ENCODE measurements at regions not wholly inside any gene's neighbourhood (a gene's known extent, or its start where the extent isn't known, plus 50 kb on each side); places are given as distances from the start of the nearest gene placed in this dataset.
A peak's percentile ranks its signal among the peaks of the same experiment; 100 is the strongest.
"Not testable (repeated sequence)": the region's sequence is repeated elsewhere in the genome, so short reads cannot be mapped to it uniquely, and the experiment has no call there.

DNA sequence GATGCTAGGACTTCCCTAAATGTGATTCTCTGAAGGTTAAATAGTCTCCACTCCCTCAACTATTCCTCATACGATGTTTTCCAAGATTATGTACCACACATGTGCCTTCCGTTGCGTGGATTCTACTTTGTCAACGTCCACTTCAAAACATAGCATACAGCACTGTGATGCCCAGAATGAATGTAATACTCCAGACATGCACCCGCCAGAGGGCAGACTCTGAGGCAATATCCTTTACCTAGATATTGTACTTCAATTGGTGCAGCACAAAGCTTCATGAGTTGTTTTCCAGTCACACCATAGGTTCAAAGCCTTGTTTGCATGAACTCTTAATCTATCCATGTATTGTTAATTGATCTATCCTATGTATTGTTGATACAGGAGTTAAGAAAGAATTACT is 201.0 kb upstream of the NABP1 start:
- H3K4me3 ChIP-seq: no peak overlapping the region
- H3K27ac ChIP-seq: no peak overlapping the region

DNA sequence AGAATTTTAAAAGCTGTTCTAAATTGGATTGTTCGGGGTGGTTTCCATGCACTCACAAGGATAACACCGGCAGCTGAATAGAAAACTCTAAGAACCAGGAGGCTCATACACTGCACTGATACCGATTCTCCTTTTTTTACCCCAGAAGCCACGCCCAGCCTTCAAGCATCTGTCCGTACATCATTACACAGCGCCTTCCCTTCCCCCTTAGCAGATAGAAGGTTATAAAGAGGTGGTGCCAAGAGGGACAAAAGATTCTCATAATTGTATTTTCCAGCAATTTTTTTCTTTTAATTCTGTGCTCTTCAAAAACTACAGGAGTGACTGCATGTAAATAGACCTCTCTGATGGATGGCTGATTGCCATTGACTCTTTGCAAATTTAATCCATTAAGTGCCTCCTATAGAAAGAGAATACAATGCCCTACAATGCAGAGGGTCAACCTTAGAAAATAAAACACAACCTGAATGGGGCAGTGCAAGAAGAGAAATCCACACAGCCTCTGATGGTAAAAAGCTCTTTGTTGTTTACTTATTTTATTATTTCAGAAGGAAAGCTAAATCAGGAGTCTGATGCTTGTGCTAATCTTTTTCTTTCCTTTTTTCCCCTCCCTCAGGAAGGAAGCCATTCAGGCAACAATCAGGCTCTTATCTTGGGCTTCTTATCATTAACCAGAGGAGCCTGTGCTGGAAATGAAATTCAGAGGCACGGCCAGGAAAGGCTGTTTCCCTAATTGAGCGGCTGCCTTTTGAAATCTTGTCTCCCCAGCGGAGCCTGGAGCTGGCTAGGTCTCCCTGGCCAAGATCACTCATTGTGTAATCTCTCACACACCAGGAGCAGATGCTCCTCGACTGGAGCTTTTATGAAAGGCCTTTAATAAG is 198.9 kb upstream of the NABP1 start:
- no peak overlapping the region for H3K4me3 ChIP-seq
- H3K27ac ChIP-seq: peak overlapping the region in 8 of 21 experiments; percentile 11 to 62 (median 36)

DNA sequence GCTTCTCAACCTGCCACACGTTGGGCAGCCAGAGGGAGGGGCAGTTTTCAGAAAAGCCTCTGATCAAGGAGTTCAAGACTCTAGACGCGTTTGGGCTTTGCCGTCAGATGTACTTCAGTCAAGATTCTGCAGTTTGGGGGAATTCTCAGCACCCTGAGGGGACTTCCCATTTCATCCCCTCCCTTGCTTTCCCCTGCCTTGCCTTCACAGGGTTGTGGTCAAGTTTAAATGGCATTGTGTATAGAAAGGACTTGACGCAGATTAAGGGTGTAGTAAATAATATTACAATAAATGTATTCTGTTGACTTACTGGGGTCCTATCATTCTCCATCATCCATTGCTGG is 198.3 kb upstream of the NABP1 start:
- H3K27ac ChIP-seq: peak overlapping the region in 6 of 21 experiments; percentile 5 to 58 (median 32)
- H3K4me3 ChIP-seq: no peak overlapping the region

DNA sequence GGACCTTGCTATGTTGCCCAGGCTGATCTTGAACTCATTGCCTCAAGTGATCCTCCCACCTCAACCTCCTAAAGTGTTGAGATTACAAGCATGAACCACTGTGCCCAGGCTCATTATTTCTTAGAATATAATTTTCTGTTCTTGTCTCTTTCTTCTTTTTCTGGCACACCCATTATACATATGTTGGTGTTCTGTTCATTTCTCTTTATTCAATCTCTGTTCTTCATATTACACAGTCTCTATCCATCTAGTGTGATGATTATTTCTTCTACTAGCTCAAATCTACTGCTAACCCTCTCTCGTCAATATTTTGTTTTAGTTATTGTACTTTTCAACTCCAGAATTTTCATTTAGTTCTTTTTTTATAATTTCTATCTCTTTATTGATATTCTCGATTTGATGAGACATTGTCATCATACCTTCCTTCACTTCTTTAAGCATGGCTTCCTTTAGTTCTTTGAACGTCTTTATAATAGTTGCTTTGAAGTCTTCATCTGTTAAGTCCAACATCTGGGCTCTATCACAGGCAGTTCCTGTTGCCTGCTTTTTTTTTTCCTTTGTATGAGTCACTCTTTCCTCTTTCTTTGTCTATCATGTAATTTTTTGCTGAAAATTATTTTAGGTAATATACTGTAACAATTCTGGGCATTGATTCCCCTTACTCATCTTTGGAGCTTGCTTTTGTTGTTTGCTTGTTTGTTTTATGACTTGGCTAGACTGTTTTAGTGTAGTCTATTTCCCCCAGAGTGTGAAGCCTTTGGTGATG is 196.4 kb upstream of the NABP1 start:
- H3K27ac ChIP-seq: no peak overlapping the region
- H3K4me3 ChIP-seq: no peak overlapping the region

DNA sequence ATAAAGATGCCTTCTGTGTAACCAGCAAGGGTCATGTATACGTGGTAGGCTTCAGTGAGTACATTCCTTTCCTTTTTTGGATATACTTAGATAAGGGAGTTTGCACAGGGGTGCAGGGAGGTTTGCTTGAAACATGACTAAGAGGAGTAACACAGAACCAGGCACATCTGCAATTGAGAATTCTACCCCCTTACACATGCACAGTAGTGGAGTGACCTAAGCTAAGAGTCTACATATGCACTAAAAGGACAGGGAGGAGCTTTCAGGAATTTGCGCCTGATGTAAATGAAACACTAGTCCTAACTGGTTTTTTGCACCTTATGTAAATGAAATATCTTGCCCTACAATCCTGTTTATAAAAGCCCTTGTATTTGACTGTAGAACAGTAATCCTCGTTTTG is 194.8 kb upstream of the NABP1 start:
- Histone ChIP-seq H3K27ac (peak overlapping the region in 1 of 21 experiments; percentile 25), H3K4me3 (no peak overlapping the region)

DNA sequence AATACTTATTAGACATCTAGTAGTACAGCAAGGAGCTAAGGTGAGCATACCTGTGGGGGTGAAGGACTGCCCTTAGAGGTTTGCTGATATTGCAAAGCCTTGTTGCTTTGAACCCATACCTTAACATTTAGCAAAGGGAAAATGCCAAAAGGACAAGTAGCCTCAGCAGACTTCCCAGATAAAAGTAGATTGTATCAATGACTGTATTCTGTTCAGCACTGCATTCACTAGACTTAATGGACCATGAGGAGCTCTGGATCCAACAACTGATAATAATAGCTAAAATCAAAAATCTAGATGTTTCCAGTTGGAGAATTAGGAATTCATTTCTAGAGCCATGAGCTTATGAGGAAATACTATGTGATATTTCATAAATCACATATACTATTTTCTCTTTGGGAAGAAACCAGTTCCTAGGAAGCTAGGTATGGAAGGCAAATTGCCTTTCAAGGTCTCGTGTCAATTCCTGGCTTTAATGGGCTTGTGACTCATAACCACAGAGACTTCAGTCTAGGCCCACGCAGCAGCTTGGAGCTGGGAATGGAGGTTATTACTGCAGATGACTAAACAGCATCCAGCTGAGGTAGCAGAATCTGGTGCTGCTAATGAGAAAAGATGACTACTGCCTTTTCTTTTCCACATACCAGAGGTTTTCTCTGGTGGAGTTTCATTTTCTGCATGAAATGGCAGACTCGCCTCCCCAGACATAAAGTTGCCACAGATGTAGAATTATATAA is 191.2 kb upstream of the NABP1 start:
- peak overlapping the region in 13 of 21 experiments; percentile 12 to 88 (median 63) for H3K27ac ChIP-seq
- no peak overlapping the region for H3K4me3 ChIP-seq

DNA sequence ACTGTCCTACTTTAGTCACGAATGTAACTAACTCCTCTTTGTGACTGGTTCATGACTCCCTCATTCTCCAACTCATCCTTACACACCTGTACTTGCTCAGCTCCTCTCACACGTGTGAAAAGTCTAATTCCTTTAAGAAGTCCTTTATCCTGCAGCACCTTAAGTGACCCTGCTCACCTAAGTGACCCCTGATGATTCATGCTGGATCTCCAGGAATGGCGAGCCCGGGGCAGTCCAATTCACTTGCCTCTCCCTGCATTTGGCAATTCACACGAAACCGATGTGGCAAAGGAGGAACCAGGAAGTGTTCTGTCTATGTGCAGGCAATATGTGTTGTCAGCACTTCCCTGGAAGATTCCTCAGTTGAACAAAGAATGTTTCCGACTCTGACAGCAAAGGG is 189.8 kb upstream of the NABP1 start:
- H3K4me3 ChIP-seq: no peak overlapping the region
- H3K27ac ChIP-seq: peak overlapping the region in 9 of 21 experiments; percentile 36 to 88 (median 63)

DNA sequence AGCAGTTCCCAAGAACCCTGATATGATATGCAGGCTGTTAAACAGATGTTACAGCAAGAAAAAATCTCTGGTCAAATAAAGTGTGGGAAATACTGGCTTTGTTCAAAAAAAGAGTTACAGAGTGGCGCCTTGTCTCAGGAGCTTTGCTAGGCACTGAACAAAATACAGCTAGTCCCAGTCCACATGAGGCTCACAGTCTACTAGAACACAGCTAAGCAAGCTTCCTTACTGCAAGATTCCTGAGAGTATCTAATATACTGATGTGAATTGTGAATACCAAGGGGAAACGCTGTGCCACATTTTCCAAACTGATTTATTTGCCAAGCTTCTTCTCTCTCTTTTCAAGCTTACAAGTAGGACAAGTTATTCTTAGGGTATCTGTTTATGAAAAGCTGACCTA is 188.8 kb upstream of the NABP1 start:
- Histone ChIP-seq H3K4me3 (no peak overlapping the region), H3K27ac (peak overlapping the region in 1 of 21 experiments; percentile 20)

DNA sequence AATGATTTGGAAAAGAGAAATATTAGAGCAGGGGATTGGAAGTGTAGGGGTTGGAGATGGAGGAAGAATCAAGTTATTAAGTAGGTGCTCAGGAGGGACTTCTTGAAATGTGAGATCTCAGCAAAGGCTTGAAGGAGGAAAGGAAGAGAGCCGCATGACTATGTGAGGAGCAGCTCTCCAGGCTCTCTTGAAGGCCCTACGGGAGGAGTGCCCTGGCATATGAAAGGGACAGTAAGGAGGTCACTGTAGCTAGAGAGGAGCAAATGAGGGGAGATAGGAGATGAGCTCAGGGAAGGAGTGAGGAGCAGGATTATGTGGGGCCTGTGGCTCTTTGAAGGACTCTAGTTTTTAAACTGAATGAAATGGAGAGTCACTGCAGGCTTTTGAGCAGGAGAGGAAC is 181.1 kb upstream of the NABP1 start:
- H3K4me3 ChIP-seq: no peak overlapping the region
- H3K27ac ChIP-seq: no peak overlapping the region

DNA sequence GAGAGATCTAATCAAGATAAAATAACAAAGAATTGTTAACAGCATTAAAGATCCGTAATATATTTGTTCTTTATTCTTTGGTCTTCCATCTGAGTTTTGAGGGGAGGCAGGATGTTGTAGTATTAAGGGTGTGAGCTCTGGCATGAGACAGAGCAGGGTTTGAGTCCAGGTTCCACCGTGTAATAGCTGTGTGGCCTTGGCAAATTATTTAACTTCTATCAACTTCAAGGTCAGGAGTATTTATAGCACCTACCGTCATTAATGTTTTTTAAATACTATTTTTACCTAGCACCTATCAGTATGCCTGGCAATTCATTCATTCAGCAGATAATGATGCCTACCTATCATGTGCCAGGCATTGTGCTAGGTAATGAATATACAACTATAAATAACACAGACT is 180.1 kb upstream of the NABP1 start:
- Histone ChIP-seq H3K27ac (no peak overlapping the region), H3K4me3 (no peak overlapping the region)

DNA sequence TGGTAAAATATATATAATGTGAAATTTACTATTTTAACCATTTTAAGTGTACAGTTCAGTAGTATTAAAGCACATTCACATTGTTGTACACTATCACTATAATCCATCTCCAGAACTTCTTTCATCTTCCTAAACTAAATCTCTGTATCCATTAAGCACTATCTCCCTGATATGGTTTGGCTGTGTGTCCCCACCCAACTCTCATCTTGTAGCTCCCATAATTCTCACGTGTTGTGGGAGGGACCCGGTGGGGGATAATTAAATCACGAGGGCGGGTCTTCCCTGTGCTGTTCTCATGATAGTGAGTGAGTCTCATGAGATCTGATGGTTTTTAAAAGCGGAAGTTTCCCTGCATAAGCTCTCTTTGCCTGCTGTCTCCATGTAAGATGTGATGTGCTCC is 178.9 kb upstream of the NABP1 start:
- no peak overlapping the region for H3K4me3 ChIP-seq
- H3K27ac ChIP-seq: peak overlapping the region in 1 of 21 experiments; percentile 71

DNA sequence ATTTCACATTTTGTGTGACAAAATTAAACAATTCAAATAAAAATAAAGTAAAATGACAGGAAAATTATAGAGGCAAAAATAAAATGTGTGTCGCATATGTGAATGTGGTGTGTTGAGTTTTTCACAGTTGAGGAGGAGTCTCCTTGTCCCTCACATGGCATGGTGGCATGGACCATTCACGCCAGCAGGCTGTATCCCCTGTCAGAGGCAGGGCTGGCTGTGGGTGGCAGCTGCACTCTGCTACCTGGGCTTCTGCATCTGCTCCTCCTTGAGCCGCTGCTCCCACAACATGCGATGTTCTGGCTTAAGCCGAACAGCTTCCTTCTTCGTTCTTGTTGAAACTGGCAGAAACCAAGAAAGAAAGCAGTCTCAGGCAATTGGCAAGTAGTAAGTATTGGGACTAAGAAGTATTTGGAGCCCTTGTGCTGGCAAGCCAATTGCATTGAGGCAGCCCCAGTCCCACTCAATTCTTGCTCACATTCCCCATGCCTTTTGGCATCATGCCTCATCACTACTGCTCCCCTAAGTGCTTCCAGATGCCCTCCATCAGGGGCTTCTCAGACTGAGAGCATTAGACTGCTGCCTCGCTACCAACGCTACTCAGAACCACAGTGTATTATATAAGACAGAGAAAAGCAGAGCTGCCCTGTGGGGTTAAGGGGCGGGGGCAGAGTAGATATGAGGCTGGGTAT is 177.9 kb upstream of the NABP1 start:
- no peak overlapping the region for H3K4me3 ChIP-seq
- H3K27ac ChIP-seq: peak overlapping the region in 12 of 21 experiments; percentile 12 to 85 (median 51)

DNA sequence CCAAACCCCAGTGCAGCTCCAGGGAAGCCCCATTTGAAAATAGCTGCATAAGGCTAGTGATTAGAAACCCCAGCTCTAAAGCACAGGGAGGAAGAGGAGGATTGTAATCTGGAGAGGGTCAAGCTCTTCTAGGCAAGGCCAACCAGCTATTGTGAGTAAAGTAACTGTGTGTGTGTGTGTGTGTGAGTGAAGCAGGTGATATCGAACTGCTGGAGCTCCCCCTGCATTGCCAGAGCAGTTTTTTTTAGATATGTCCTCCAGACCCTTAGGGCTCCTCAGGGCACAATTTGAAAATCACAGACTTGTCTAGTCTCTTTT is 177.4 kb upstream of the NABP1 start:
- peak overlapping the region in 12 of 21 experiments; percentile 16 to 85 (median 61) for H3K27ac ChIP-seq

DNA sequence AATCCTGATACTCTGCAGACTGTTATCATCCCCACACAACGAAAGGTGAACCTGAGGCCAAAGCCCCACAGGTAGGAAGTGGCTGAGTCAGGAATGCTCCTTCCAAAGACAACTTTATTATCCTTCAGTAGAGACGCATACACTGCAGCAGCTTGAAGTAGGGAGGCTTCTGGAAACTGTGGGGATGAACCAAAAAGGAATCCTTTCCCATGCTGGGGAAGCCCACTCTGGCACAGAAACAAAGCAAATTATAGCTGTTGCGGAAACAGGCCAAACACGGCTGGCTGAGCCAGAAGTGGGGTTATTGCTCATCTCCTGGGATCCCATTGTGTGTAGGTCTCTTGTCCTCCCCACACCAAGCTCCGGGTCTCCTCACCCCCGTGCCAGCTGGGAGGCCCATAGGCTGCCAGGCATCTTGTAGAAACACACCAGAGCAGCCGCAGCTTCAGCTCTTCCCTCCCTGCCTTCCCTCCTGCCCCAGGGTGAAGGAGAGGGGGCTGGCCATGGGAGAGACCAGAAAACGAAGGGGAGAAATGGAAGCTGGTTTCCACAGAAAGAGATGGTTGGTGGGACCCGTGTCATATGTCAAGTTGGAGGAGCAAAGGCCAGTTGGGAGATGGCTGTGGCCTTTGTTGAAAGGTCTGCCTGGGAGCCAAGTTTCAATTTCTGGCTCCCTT is 176.9 kb upstream of the NABP1 start:
- Histone ChIP-seq H3K4me3 (no peak overlapping the region), H3K27ac (peak overlapping the region in 16 of 21 experiments; percentile 16 to 85 (median 61))

More for the DNA sequence above, 177.4 kb upstream of the NABP1 start:
- no peak overlapping the region for H3K4me3 ChIP-seq

DNA sequence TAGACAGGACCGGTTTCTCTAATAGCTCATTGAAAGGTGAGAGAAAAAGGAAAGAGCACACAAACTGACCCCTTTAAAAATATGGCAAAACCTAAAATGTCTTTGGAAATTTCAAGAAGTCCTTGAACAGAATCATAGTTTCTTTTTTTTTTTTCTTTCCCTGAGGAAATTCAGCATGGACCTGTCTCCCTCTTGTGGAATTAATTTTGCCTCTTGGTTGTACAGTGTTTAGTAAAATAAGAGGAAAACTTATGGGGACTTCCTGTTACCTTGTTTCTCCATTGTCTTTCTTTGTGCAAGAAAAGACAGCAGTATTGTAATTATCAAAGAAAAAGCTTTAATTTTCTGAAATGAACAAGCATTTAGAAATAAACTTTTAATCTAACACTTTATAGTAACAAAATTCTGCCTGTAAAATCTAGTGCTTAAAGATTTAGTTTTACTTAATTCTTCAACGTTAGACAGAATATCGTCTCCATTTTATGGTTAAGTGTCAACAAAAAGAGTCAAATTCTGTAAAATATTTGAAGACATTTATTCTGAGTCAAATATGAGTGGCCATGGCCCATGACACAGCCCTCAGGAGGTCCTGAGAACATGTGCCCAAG is 176.3 kb upstream of the NABP1 start:
- H3K27ac ChIP-seq: peak overlapping the region in 15 of 21 experiments; percentile 16 to 85 (median 63)
- no peak overlapping the region for H3K4me3 ChIP-seq

DNA sequence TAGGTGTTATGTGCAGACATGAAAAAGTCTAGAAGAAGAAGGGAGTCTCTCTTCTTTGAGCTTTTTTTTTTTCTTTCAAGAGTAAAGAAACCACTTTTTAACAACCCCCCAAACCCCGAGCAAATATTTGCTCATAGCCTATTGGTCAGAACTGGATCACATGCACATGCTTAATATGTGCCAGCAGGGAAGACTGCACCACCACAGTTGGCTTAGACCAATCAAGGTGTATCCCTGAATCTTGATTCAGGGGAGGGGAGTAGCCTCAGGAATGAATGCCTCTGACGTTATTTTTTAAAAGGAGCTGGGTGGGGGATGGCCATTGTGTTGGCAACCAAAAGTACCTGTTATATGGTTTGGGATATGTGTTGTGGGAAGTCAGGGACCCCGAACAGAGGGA is 171.4 kb upstream of the NABP1 start:
- H3K4me3 ChIP-seq: no peak overlapping the region

DNA sequence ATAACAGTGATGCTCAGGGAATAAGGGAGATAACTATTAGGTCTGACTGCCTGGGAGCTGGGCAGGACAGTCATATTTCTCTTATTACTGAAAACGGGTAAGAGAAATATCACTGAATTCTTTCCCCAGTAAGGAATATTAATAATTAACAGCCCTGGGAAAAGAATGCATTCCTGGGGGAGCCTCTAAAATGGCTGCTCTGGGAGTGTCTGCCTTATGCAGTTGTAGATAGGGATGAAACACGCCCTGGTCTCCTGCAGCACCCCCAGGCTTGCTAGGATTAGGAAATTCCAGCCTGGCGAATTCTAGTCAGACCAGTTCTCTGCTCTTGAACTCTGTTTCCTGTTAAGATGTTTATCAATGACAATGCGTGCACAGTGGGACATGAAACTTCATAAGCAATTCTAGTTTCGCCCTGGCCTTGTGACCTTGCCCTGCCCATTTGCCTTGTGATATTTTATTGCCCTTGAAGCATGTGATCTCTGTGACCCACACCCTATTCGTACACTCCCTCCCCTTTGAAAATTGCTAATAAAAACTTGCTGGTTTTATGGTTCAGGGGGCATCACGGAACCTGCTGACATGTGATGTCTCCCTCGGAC is 170.6 kb upstream of the NABP1 start:
- H3K27ac ChIP-seq, H3K4me3 ChIP-seq: not testable (repeated sequence)

More for the DNA sequence above, 171.4 kb upstream of the NABP1 start:
- no peak overlapping the region for H3K27ac ChIP-seq

DNA sequence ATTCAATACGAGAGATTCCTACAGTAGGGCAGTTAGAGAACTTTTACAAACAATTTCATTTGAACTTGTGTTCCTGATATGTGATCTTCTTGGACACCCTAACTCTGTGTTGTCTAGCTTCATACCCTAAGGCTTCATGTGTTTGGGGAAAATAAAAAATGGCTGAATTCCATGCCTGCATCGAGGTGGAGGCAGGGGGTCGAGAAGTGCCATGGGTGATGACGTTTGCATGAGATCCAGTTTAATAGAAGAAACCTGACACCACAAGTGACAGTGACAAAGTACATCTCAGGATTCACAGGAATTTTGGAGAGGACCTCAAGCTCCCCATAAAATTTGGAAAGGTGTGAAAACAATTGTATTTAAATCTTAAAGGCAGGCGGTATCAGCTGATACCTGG is 169.2 kb upstream of the NABP1 start:
- Histone ChIP-seq H3K4me3 (no peak overlapping the region), H3K27ac (no peak overlapping the region)
